ENCODE measurements at regions not wholly inside any gene's neighbourhood (a gene's known extent, or its start where the extent isn't known, plus 50 kb on each side); places are given as distances from the start of the nearest gene placed in this dataset.
A peak's percentile ranks its signal among the peaks of the same experiment; 100 is the strongest.

DNA sequence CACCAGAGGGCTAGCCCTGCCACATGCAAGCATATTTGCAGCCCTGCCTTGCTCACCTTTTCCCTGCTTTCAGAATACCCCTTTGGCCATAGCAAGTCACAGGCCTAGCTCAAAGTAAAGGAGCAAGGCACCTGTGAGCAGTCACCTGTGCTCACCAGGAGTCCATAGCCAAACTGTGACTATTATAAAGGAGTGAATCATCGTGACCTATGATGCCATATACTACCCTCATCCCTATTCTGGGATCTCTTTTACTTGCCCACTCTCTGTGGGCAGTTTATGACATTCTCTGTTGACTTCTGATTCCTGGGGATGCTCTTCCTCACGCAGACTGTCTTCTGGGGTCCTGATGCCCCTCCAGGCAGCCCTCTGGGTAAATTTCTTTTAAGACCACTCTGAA lies 200.5 kb upstream of the NLRP1 start:
- peak; percentile 8 for DNase-seq (ENCODE audit: low read depth, low spot score)
- TF ChIP-seq, protein P1, sequence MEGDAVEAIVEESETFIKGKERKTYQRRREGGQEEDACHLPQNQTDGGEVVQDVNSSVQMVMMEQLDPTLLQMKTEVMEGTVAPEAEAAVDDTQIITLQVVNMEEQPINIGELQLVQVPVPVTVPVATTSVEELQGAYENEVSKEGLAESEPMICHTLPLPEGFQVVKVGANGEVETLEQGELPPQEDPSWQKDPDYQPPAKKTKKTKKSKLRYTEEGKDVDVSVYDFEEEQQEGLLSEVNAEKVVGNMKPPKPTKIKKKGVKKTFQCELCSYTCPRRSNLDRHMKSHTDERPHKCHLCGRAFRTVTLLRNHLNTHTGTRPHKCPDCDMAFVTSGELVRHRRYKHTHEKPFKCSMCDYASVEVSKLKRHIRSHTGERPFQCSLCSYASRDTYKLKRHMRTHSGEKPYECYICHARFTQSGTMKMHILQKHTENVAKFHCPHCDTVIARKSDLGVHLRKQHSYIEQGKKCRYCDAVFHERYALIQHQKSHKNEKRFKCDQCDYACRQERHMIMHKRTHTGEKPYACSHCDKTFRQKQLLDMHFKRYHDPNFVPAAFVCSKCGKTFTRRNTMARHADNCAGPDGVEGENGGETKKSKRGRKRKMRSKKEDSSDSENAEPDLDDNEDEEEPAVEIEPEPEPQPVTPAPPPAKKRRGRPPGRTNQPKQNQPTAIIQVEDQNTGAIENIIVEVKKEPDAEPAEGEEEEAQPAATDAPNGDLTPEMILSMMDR (IDR thresholded peaks at IDR 0.05; ENCODE audit: low read depth, low read length) = no peak
- H3K4me3 ChIP-seq (ENCODE audit: low read depth, low read length) = no peak overlapping the region
- in situ Hi-C loops (cut with HindIII; ENCODE audit: low sequenced_read_pairs) = no loop called here

DNA sequence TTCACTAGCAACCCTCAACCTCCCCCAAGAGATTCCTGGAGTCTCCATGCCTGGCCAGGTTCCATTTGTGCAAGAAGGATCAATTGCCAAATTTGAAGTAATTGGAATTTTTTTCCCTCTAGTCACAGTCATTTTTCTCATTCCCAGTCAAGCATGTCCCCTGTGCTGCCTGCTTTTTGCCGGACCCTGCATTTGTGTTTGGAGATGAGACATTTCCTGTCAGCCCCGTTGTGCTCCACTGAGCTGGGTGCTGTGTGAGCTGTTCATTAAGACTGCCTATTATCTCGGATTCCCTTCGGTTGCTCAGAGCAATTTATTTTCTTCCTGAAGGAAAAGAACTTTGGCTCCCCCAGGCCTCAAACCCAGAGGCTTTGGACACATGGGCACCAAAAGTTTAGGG lies 201.0 kb upstream of the NLRP1 start:
- in situ Hi-C loops (cut with HindIII; ENCODE audit: low sequenced_read_pairs) = no loop called here
- peak; percentile 68 for DNase-seq (ENCODE audit: low read depth, low spot score)
- TF ChIP-seq, protein P1 (IDR thresholded peaks at IDR 0.05; ENCODE audit: low read depth, low read length) = no peak
- H3K4me3 ChIP-seq (ENCODE audit: low read depth, low read length) = no peak overlapping the region

DNA sequence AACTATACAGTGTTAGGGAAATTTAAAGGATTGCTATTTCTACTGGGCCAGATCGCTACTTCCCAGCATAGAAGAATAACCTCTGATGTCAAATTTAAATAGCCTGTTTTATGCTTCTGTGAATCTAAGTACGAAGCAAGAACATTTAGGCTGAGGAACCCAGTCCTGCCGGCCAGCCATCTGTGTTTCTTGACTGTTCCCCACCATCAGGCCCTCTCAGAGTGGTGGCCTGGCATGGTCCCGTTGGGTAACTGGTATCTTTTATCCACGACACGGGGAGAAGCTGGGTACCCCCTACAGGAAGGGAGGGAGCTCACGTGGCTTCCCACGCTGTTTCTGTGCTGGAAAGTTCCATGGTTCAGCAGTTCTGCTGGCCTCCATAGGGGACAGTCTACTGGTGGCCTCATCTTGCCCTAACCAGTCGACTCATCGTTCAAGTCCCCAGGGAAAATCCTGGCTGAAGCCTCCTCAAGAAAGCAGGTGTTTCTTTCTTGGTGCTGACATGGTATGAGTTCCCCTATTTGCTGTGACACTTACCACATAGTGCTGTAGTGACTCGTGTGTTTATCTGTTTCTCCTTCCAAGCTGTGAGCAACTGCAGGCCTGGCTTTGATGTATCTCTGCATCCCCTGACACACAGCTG lies 201.7 kb upstream of the NLRP1 start:
- H3K4me3 ChIP-seq (ENCODE audit: low read depth, low read length) = no peak overlapping the region
- DNase-seq (ENCODE audit: low read depth, low spot score) = peak; percentile 64
- in situ Hi-C loops (cut with HindIII; ENCODE audit: low sequenced_read_pairs) = no loop called here
- TF ChIP-seq, protein P1 (IDR thresholded peaks at IDR 0.05; ENCODE audit: low read depth, low read length) = peak; percentile 25

DNA sequence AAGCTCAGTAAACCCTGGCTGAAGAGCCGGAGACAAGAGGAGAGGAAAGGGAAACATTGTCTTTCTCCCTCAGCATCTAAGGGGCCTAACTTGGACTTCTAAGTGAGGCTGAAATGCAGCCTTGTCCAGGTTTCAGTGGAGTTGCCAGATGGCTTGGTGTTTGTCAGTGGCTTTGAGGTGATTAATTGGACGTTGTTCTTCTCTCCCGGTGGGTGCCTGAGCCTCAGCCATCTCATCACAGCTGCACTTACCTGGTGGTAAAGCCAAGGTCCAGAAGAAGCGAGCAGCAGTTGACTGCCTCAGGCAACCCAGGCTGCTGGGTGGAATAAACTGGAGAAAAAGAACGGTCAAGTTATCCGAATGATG lies 202.2 kb upstream of the NLRP1 start:
- H3K4me3 ChIP-seq (ENCODE audit: low read depth, low read length) = no peak overlapping the region
- TF ChIP-seq, protein P1 (IDR thresholded peaks at IDR 0.05; ENCODE audit: low read depth, low read length) = no peak
- in situ Hi-C loops (cut with HindIII; ENCODE audit: low sequenced_read_pairs) = no loop called here
- DNase-seq (ENCODE audit: low read depth, low spot score) = no peak

DNA sequence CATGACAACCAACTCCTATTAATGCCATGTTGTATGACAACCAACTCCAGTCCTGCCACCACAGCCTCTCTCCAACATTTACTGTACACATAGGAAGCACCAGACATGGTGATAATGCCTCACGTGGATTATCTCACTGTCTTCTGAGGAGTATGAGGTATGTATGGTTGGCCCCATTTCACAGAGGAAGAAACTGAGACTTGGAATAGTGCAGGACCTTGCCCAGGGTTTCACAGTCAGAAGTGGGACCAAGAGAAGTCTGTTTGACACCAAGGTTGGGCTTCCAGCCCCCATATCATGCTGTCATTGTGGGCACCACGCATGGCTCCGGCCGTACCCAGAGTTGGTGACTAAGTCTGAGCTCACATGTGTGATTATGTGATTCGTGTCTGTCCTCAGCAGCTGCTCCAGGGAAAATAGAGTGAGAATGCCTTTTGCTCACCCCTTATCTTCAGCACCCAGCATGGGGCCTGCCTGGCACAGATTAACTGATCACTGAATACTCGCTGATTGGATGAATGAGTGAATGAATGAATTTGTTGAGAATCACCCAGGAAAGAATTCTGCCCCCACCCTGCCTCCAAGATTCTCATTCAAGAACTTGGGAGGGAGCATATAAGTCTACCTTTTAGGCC lies 204.1 kb upstream of the NLRP1 start:
- DNase-seq (ENCODE audit: low read depth, low spot score) = peak; percentile 44
- in situ Hi-C loops (cut with HindIII; ENCODE audit: low sequenced_read_pairs) = no loop called here
- TF ChIP-seq, protein P1 (IDR thresholded peaks at IDR 0.05; ENCODE audit: low read depth, low read length) = no peak
- H3K4me3 ChIP-seq (ENCODE audit: low read depth, low read length) = no peak overlapping the region

DNA sequence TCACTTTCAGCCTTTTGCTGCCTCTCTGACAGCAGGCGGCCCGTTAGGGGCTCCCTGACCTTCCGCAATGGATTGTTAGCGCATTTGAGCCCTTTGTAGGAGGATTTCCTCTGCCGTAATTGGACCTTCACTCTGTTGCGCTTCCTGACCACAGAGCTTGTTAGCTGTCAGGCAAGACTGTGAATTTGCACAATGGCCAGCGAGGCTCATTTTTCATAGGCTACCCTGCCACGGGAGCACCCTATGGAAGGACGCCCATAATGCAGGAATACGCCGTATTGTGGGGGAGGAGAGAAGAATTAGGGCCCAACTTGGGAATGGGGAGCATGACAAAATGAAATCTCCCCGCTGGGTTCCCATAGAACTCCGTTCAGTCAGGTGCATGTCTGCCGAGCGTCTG lies 205.2 kb upstream of the NLRP1 start:
- no peak overlapping the region for H3K4me3 ChIP-seq (ENCODE audit: low read depth, low read length)
- TF ChIP-seq, protein P1 (IDR thresholded peaks at IDR 0.05; ENCODE audit: low read depth, low read length) = no peak
- peak; percentile 27 for DNase-seq (ENCODE audit: low read depth, low spot score)
- in situ Hi-C loops (cut with HindIII; ENCODE audit: low sequenced_read_pairs) = no loop called here

Measured in astrocyte of the spinal cord (primary cell).